ENCODE measurements at regions not wholly inside any gene's neighbourhood (a gene's known extent, or its start where the extent isn't known, plus 50 kb on each side); places are given as distances from the start of the nearest gene placed in this dataset.

GRCh38 chr2:12062053-12062395 is 315.6 kb downstream of the LPIN1 start:
- no peak for TF ChIP-seq CTCF (IDR thresholded peaks at IDR 0.05)
- no peak for TF ChIP-seq POLR2A (IDR thresholded peaks at IDR 0.05)
